GM19372 (cell line): ENCODE measurements at regions not wholly inside any gene's neighbourhood (a gene's known extent, or its start where the extent isn't known, plus 50 kb on each side); places are given as distances from the start of the nearest gene placed in this dataset.
"Not testable (repeated sequence)": the region's sequence is repeated elsewhere in the genome, so short reads cannot be mapped to it uniquely, and the experiment has no call there.

Experiments
- ATAC-seq: cut with Tn5 transposase; IDR thresholded peaks from one replicate; pipeline ENCODE4 v1.9.1; 2021; ENCODE audit warnings: mild to moderate bottlenecking, low read depth, moderate library complexity; ENCODE audit not compliant: unreplicated experiment

DNA sequence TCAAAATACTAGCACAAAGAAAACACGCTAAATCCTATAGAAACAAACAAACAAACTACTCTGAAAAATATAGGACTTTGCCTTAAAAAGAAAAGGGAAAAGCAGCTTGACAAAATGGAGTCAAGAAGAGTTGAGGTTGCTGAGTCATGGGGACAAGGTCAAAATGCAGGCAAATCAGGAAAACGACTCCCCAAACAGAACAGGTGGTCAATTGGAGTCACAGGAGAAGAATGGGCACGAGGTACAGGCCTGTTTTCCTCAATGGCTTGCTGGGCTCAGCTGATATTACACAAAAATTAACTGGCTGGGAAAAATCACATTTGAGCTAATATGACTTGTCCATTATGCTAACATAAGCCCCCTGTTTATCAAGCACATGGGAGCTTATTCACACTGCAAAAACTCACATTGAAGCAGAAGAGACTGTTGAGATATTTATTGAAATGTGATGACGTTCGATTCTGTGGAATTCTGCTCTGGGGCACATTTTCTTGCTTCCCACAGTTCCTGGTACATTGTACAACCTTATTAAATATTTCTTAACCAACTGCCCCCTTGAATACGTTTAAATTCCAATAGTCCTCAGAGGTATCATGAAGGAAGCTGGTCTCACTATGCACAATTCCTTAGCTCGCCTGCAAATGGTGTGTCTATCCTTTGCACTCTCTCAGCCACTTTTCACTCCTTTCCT lies 1622.1 kb downstream of the STIM2 start:
- ATAC-seq = no peak

GRCh38 chr4:28488021-28488420 lies 1627.4 kb downstream of the STIM2 start:
- no peak for ATAC-seq

- no peak for ATAC-seq
These were observed 1630.0 kb downstream of the STIM2 start for GRCh38 chr4:28490669-28491068.

GRCh38 chr4:28505064-28505463 lies 1644.4 kb downstream of the STIM2 start:
- no peak for ATAC-seq

- ATAC-seq = no peak
These were observed 1648.0 kb downstream of the STIM2 start for GRCh38 chr4:28508636-28509035.

GRCh38 chr4:28514766-28515165 lies 1654.1 kb downstream of the STIM2 start:
- not testable (repeated sequence) for ATAC-seq

- ATAC-seq = no peak
These were observed 1658.0 kb downstream of the STIM2 start for GRCh38 chr4:28518561-28519165.

DNA sequence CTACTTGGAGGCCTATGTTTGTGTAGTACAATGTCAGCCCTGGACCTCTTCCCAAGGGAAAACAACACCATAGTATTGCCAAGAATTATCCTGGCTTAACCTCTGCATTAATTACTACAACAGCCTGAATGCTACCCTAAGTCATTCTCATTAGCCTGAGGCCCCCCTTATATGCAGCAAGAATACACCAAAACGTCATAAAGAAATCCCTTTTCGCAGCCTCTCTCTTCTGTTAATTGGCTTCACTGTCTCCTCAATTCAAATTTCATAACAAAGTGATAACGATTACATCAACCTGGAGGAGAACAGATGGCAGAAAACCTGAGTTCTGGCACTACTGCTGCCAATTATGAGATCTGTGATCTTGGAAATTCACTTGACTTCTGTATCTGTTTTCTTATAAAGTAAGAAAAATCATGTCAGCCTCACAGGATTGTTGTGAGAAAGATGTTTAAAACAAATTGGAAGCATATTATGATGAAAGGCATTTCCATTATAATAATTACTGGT lies 1663.1 kb downstream of the STIM2 start:
- ATAC-seq = no peak

DNA sequence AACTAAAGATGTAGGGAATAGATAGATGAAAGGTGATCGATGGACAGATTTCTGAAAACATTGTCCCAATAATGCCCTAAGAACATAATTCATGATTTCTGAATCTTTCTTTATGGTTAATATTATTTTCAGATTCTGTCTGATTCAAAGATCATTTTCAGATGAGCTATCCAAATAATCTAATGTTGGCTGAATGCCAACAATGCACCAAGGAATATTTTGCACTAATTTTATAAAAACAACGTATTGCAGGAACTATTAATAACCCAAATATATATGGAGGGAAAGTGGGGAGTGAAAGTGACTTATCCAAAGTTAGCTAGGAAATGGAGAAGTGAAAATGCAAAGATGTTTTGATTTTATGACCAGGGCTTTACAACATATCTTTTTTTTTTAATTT lies 1675.5 kb downstream of the STIM2 start:
- ATAC-seq = no peak

GRCh38 chr4:28545986-28546385 lies 1685.3 kb downstream of the STIM2 start:
- ATAC-seq = no peak

GRCh38 chr4:28548136-28548535 lies 1687.5 kb downstream of the STIM2 start:
- no peak for ATAC-seq

DNA sequence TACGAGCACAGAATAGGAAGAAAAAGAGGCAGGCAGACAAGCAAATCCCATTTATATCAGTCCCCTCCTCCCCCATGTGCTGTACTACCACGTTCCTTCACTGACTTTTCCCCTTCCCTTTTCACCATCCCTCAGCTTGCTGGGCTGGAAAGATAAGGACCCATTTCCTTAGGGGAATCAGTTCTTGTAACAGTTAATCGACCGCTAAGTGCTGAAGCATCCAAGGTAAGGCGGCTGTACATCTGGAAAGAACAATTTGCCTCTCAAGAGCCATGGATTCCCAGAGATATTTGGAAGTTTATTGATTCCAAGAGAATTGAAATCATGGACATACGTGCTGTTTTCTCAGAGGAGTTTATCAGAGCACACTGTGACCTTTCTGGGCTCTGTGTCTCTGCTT lies 1688.0 kb downstream of the STIM2 start:
- no peak for ATAC-seq

DNA sequence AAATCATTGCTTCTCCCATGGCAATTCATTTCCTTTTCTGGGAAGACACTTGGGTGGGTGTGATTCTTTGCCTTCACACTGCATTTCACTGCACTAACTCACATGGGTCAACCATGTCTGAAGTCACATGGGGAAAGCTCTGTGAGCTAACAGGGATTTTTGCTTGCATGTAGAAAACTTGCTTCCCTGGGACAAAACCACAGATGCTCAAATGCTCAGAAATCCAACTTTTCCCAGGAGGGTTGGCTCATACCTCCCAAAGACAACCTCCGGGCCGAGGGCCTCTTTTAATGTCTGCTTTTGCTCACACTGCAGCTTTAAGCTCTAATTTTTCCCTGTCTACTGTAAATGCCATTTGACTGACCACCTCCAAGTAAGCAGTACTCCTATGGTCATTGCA lies 1695.2 kb downstream of the STIM2 start:
- ATAC-seq = no peak

GRCh38 chr4:28557755-28558154 lies 1697.1 kb downstream of the STIM2 start:
- no peak for ATAC-seq

DNA sequence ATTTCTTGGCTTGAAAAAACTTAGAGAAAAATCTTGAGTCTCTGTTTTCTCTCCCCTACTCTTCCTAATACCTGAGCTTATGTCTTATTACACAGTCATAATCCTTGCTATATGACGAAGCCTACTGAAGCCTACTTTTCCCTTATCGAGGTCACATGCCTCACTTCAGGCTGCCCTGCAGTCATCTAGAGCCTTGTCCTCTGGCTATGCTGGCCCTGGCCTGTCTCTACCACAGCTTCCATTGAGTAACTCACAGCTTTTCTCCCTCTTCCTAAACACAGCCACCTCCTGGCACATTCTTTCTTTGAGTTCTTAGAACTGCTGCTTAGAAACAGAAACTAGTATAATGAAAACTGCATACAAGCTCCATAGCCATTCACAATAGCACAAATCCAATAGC lies 1698.3 kb downstream of the STIM2 start:
- no peak for ATAC-seq

DNA sequence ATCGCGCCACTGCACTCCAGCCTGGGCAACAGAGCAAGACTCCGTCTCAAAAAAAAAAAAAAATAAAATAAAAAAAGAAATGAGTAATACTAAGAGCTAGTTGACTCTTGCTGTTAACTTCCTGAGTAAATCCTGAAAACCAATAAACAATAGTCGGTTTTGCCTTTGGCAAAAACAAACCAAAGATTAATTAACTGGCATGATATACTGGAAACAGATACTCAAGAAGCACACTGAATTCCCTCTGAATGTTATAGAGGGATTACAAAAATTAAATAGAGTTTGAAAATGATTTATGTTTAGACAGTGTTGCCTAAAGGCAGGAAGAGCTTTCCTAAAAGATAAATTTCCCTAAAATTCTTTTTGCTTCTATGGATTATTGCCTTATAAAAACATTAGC lies 1702.3 kb downstream of the STIM2 start:
- no peak for ATAC-seq

GRCh38 chr4:28565396-28565795 lies 1704.8 kb downstream of the STIM2 start:
- ATAC-seq = no peak

GRCh38 chr4:28600958-28601357 lies 1740.3 kb downstream of the STIM2 start:
- no peak for ATAC-seq

GRCh38 chr4:28621591-28621990 lies 1761.0 kb downstream of the STIM2 start:
- no peak for ATAC-seq

DNA sequence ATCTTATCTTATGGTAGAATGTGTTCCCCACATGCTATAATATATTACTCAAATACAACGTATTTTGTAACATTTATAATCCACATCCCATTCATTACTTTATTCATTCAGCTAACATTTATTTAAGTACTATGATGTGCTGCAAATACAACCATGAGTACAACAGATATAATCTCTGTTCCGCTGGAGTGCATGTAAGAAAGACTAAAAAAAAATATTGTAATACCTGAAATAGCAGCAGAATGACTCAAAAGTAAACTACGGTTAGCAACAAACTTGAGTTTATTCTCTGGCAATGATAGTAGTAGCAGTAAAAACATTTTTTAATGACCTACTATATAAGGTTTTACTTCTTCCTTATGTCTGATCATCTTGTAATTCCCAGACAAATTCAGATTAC lies 1776.3 kb downstream of the STIM2 start:
- ATAC-seq = no peak

GRCh38 chr4:28639747-28640146 lies 1779.1 kb downstream of the STIM2 start:
- ATAC-seq = no peak

DNA sequence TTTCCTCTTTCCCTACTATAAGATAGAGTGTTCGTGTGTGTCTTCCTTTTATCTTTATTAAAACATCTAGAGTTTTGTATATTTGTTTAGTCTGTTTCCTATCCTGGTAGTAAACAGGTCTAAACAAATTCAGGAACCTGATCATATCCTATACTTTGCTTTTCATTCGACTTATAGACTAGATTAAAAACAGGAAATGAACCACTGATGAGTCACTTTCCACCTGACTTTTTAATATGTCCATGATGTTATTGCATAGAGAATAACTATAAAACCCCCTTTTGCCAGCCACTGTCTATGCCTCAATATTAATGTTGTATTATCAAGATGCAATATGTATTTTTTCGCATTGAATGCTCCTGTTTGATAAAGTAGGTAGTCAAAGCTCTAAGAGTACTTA lies 1794.0 kb downstream of the STIM2 start:
- no peak for ATAC-seq
